ENCODE measurements at regions not wholly inside any gene's neighbourhood (a gene's known extent, or its start where the extent isn't known, plus 50 kb on each side); places are given as distances from the start of the nearest gene placed in this dataset.

GRCh38 chr18:40501026-40501425, 1454.0 kb upstream of the PIK3C3 start:
- Histone ChIP-seq H2AK5ac (ENCODE audit: low read length, severe bottlenecking) (no peak overlapping the region), H3K27ac (ENCODE audit: low read length, poor library complexity, severe bottlenecking) (no peak overlapping the region), H3K23ac (ENCODE audit: low read length in 2 of 2) (no peak overlapping the region), H4K8ac (ENCODE audit: low read length) (no peak overlapping the region), H2BK15ac (ENCODE audit: low read depth, poor library complexity, severe bottlenecking) (no peak overlapping the region), H3K79me1 (replicated peaks; ENCODE audit: low read length, poor library complexity, severe bottlenecking) (no peaks in the 10 kb centered on the region), H3K18ac (ENCODE audit: low read depth in 1 of 2, low read length in 2 of 2) (no peak overlapping the region), H3K4me3 (ENCODE audit: insufficient read depth in 1 of 2, low read depth in 1 of 2, low read length in 2 of 2) (no peak overlapping the region), H3K9ac (ENCODE audit: low read length) (no peak overlapping the region), H3K4me2 (ENCODE audit: low read length, poor library complexity, severe bottlenecking) (no peak overlapping the region), H3K9me3 (ENCODE audit: control insufficient read depth, low read length) (no peaks in the 10 kb centered on the region), H2BK12ac (ENCODE audit: low read length in 2 of 2) (no peak overlapping the region), H3K27me3 (ENCODE audit: control insufficient read depth in 1 of 2, insufficient read depth in 1 of 2, low read length in 2 of 2) (no peaks in the 10 kb centered on the region), H2BK5ac (ENCODE audit: low read depth, low read length, poor library complexity, severe bottlenecking) (no peak overlapping the region), H3K4me1 (ENCODE audit: control insufficient read depth, insufficient read depth, low read depth, low read length) (no peaks in the 10 kb centered on the region), H3K4ac (ENCODE audit: low read depth in 1 of 2, low read length in 2 of 2) (no peak overlapping the region), H3K14ac (ENCODE audit: low read length in 2 of 2) (no peak overlapping the region), H2AFZ (ENCODE audit: low read depth, low read length) (no peak overlapping the region), H3K36me3 (ENCODE audit: control insufficient read depth in 1 of 2, insufficient read depth in 2 of 2, low read depth in 1 of 2, low read length in 2 of 2) (no peaks in the 10 kb centered on the region), H4K91ac (ENCODE audit: low read length) (no peak overlapping the region), H2BK120ac (ENCODE audit: low read depth, low read length) (no peak overlapping the region)
- DNase-seq, result no peak
- WGBS, result no CpG with 5 or more reads among the region's 1 CpG

GRCh38 chr18:40494603-40495002, 1460.4 kb upstream of the PIK3C3 start:
- Histone ChIP-seq H3K36me3 (ENCODE audit: control insufficient read depth in 1 of 2, insufficient read depth in 2 of 2, low read depth in 1 of 2, low read length in 2 of 2) (no peaks in the 10 kb centered on the region), H2AK5ac (ENCODE audit: low read length, severe bottlenecking) (no peak overlapping the region), H3K4me1 (ENCODE audit: control insufficient read depth, insufficient read depth, low read depth, low read length) (no peaks in the 10 kb centered on the region), H3K79me1 (replicated peaks; ENCODE audit: low read length, poor library complexity, severe bottlenecking) (no peaks in the 10 kb centered on the region), H3K4ac (ENCODE audit: low read depth in 1 of 2, low read length in 2 of 2) (no peak overlapping the region), H3K9me3 (ENCODE audit: control insufficient read depth, low read length) (peaks cover 6% of the 10 kb centered on the region), H2AFZ (ENCODE audit: low read depth, low read length) (no peak overlapping the region), H2BK12ac (ENCODE audit: low read length in 2 of 2) (no peak overlapping the region), H3K23ac (ENCODE audit: low read length in 2 of 2) (no peak overlapping the region), H2BK5ac (ENCODE audit: low read depth, low read length, poor library complexity, severe bottlenecking) (no peak overlapping the region), H3K18ac (ENCODE audit: low read depth in 1 of 2, low read length in 2 of 2) (no peak overlapping the region), H3K14ac (ENCODE audit: low read length in 2 of 2) (no peak overlapping the region), H3K27ac (ENCODE audit: low read length, poor library complexity, severe bottlenecking) (no peak overlapping the region), H3K4me3 (ENCODE audit: insufficient read depth in 1 of 2, low read depth in 1 of 2, low read length in 2 of 2) (no peak overlapping the region), H3K4me2 (ENCODE audit: low read length, poor library complexity, severe bottlenecking) (no peak overlapping the region), H3K27me3 (ENCODE audit: control insufficient read depth in 1 of 2, insufficient read depth in 1 of 2, low read length in 2 of 2) (no peaks in the 10 kb centered on the region), H2BK120ac (ENCODE audit: low read depth, low read length) (no peak overlapping the region), H4K8ac (ENCODE audit: low read length) (no peak overlapping the region), H4K91ac (ENCODE audit: low read length) (no peak overlapping the region), H2BK15ac (ENCODE audit: low read depth, poor library complexity, severe bottlenecking) (no peak overlapping the region), H3K9ac (ENCODE audit: low read length) (no peak overlapping the region)
- 85% methylated on average over 1 of the region's 2 CpGs for WGBS
- DNase-seq, result no peak

DNA sequence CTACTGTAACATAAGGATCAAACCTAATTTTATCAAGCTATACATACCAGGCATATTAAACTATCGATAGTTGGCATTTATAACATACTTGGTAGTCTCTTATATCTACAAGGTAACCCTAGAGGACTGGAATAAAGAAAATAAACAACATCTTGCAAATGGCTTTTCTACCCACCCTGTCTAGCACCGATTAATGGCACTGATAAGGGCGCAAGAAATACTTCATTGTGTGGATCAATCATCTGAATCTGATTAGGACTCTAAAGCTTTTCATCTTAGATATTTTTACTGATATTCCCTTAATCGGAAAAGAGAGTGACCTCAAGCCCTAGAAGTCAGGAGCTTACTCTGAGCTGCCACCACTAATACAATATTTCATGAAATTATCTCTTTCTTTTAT, 1461.7 kb upstream of the PIK3C3 start:
- Histone ChIP-seq H2BK15ac (ENCODE audit: low read depth, poor library complexity, severe bottlenecking) (no peak overlapping the region), H3K9me3 (ENCODE audit: control insufficient read depth, low read length) (peaks cover 6% of the 10 kb centered on the region), H3K36me3 (ENCODE audit: control insufficient read depth in 1 of 2, insufficient read depth in 2 of 2, low read depth in 1 of 2, low read length in 2 of 2) (no peaks in the 10 kb centered on the region), H3K4me2 (ENCODE audit: low read length, poor library complexity, severe bottlenecking) (no peak overlapping the region), H2AFZ (ENCODE audit: low read depth, low read length) (no peak overlapping the region), H3K18ac (ENCODE audit: low read depth in 1 of 2, low read length in 2 of 2) (no peak overlapping the region), H2AK5ac (ENCODE audit: low read length, severe bottlenecking) (no peak overlapping the region), H3K23ac (ENCODE audit: low read length in 2 of 2) (no peak overlapping the region), H3K27me3 (ENCODE audit: control insufficient read depth in 1 of 2, insufficient read depth in 1 of 2, low read length in 2 of 2) (no peaks in the 10 kb centered on the region), H3K4ac (ENCODE audit: low read depth in 1 of 2, low read length in 2 of 2) (no peak overlapping the region), H3K27ac (ENCODE audit: low read length, poor library complexity, severe bottlenecking) (no peak overlapping the region), H3K9ac (ENCODE audit: low read length) (no peak overlapping the region), H3K14ac (ENCODE audit: low read length in 2 of 2) (no peak overlapping the region), H2BK12ac (ENCODE audit: low read length in 2 of 2) (no peak overlapping the region), H2BK5ac (ENCODE audit: low read depth, low read length, poor library complexity, severe bottlenecking) (no peak overlapping the region), H3K4me1 (ENCODE audit: control insufficient read depth, insufficient read depth, low read depth, low read length) (no peaks in the 10 kb centered on the region), H3K4me3 (ENCODE audit: insufficient read depth in 1 of 2, low read depth in 1 of 2, low read length in 2 of 2) (no peak overlapping the region), H3K79me1 (replicated peaks; ENCODE audit: low read length, poor library complexity, severe bottlenecking) (no peaks in the 10 kb centered on the region), H2BK120ac (ENCODE audit: low read depth, low read length) (no peak overlapping the region), H4K91ac (ENCODE audit: low read length) (no peak overlapping the region), H4K8ac (ENCODE audit: low read length) (no peak overlapping the region)
- 100% methylated on average over 4 of the region's 4 CpGs for WGBS
- no peak for DNase-seq

- no peak overlapping the region for H3K4ac ChIP-seq (ENCODE audit: low read depth in 1 of 2, low read length in 2 of 2)
- H2AK5ac ChIP-seq (ENCODE audit: low read length, severe bottlenecking), result no peak overlapping the region
- H3K27me3 ChIP-seq (ENCODE audit: control insufficient read depth in 1 of 2, insufficient read depth in 1 of 2, low read length in 2 of 2), result no peaks in the 10 kb centered on the region
- no peak overlapping the region for H2BK12ac ChIP-seq (ENCODE audit: low read length in 2 of 2)
- no peak overlapping the region for H2BK120ac ChIP-seq (ENCODE audit: low read depth, low read length)
- H3K4me2 ChIP-seq (ENCODE audit: low read length, poor library complexity, severe bottlenecking), result no peak overlapping the region
- no peaks in the 10 kb centered on the region for H3K4me1 ChIP-seq (ENCODE audit: control insufficient read depth, insufficient read depth, low read depth, low read length)
- H3K14ac ChIP-seq (ENCODE audit: low read length in 2 of 2), result no peak overlapping the region
- no peak overlapping the region for H3K18ac ChIP-seq (ENCODE audit: low read depth in 1 of 2, low read length in 2 of 2)
- no peak overlapping the region for H4K91ac ChIP-seq (ENCODE audit: low read length)
- no peak overlapping the region for H2BK5ac ChIP-seq (ENCODE audit: low read depth, low read length, poor library complexity, severe bottlenecking)
- H3K23ac ChIP-seq (ENCODE audit: low read length in 2 of 2), result no peak overlapping the region
- H3K79me1 ChIP-seq (replicated peaks; ENCODE audit: low read length, poor library complexity, severe bottlenecking), result no peaks in the 10 kb centered on the region
- no peak overlapping the region for H3K27ac ChIP-seq (ENCODE audit: low read length, poor library complexity, severe bottlenecking)
- H2BK15ac ChIP-seq (ENCODE audit: low read depth, poor library complexity, severe bottlenecking), result no peak overlapping the region
- DNase-seq, result no peak
- no peak overlapping the region for H3K9ac ChIP-seq (ENCODE audit: low read length)
- H3K9me3 ChIP-seq (ENCODE audit: control insufficient read depth, low read length), result peaks cover 6% of the 10 kb centered on the region
- H3K36me3 ChIP-seq (ENCODE audit: control insufficient read depth in 1 of 2, insufficient read depth in 2 of 2, low read depth in 1 of 2, low read length in 2 of 2), result no peaks in the 10 kb centered on the region
- H3K4me3 ChIP-seq (ENCODE audit: insufficient read depth in 1 of 2, low read depth in 1 of 2, low read length in 2 of 2), result no peak overlapping the region
- H2AFZ ChIP-seq (ENCODE audit: low read depth, low read length), result no peak overlapping the region
- H4K8ac ChIP-seq (ENCODE audit: low read length), result no peak overlapping the region
Observed at GRCh38 chr18:40489301-40489700, 1465.7 kb upstream of the PIK3C3 start.
